ENCODE measurements at regions not wholly inside any gene's neighbourhood (a gene's known extent, or its start where the extent isn't known, plus 50 kb on each side); places are given as distances from the start of the nearest gene placed in this dataset.

DNA sequence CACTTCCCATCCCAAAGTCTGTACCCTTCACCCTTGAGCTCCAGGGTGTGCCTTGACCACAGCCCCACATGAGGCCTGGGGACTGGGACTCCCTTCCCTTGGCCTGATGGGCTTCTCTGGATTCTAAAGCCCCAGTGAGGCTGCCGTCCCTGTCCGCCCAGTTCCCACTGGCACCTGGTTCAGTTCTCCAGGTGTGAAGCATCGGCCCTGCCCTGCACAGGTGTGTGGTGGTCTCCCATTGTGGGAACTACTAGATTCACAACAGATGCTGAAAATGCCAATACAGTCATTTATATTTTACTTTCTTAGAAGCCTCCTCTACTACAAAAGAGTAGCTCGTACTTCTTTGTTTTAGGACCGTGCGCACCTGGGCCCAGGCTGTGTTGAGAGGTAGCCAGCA is 72.8 kb downstream of the TTLL2 start (continued):
- TF ChIP-seq NFAT5 (CRISPR knock-in tag; IDR thresholded peaks at IDR 0.05) = 0 out of 2 replicates have a peak, but pooled peaks have one; percentile 12
- no peak for TF ChIP-seq FOXK1 (CRISPR knock-in tag; IDR thresholded peaks at IDR 0.05; ENCODE audit: borderline replicate concordance, low read depth)
- no peak for TF ChIP-seq MED1 (CRISPR knock-in tag; IDR thresholded peaks at IDR 0.05)

- H3K27me3 ChIP-seq (ENCODE audit: control insufficient read depth in 1 of 2, insufficient read depth in 2 of 2, low read length in 2 of 2) = peaks cover 1 to 25% of the 10 kb centered on the region in 2 experiments; a peak in 4 of 5 replicates
- 16% methylated on average over 11 of the region's 14 CpGs for WGBS (ENCODE audit: low lambda C conversion rate)
- H2AFZ ChIP-seq (ENCODE audit: low read length) = no peak overlapping the region
- H3K9ac ChIP-seq (ENCODE audit: insufficient read depth, low read depth, low read length) = peak overlapping the region; percentile 12; the same call in 1 of the 2 replicates
- H3K4me3 ChIP-seq (replicated peaks in 1 of 3; ENCODE audit: insufficient read depth in 1 of 3, low read depth in 2 of 3, low read length in 3 of 3) = peak overlapping the region in 1 of 3 experiments; percentile 23; a peak in 2 of 6 replicates
- no TSS peak for BruUV-seq (replicated peaks)
- POLR2A ChIA-PET = interaction anchor here (0.6 to 2.9 kb wide), 4 partner anchors 23 to 89 kb away, joined by 3 to 13 read pairs (median 4); no protein-coding TSS in a partner anchor
- peaks cover 86% of the 10 kb centered on the region for H3K4me1 ChIP-seq (ENCODE audit: insufficient read depth, low read length)
- CTCF ChIA-PET (ENCODE audit: low intra/inter-chr PET ratio, low total read pairs) = no interaction called here
- in situ Hi-C loops (cut with HindIII; ENCODE audit: extremely low pct_ligation_motif_present, low pct_unique_long_range_greater_than_20kb) = no loop called here
- H3K9me3 ChIP-seq (ENCODE audit: low read length) = no peaks in the 10 kb centered on the region
- intact Hi-C loops (cut with micrococcal nuclease; ENCODE audit: unreplicated experiment) = loop anchor here (2.0 kb wide), 1 partner anchor 22 kb away; no protein-coding TSS in a partner anchor
- H4K20me1 ChIP-seq (ENCODE audit: insufficient read depth, low read length) = no peaks in the 10 kb centered on the region
- FAIRE-seq = peak; percentile 100
- H3K36me3 ChIP-seq (replicated peaks in 1 of 2; ENCODE audit: control insufficient read depth in 1 of 2, insufficient read depth in 2 of 2, low read length in 2 of 2) = no peaks in the 10 kb centered on the region
- H3K4me2 ChIP-seq (ENCODE audit: low read depth, low read length) = peak overlapping the region; percentile 76
- H3K79me2 ChIP-seq (ENCODE audit: insufficient read depth, low read length) = no peaks in the 10 kb centered on the region
- peak; percentile 98 for DNase-seq (ENCODE audit: low spot score)
- H3K27ac ChIP-seq (ENCODE audit: extremely low read length, insufficient read depth, low read length) = peak overlapping the region; percentile 75
- peak; percentile 91 for ATAC-seq
- TF ChIP-seq ZNF879 (CRISPR knock-in tag; IDR thresholded peaks at IDR 0.05) (no peak), MAX (IDR thresholded peaks at IDR 0.05) (peak; percentile 92), NR3C1 (CRISPR knock-in tag; IDR thresholded peaks at IDR 0.05) (no peak), RBM22 (optimal IDR thresholded peaks at IDR 0.05; ENCODE audit: low read length) (no peak), KMT2B (CRISPR knock-in tag; IDR thresholded peaks at IDR 0.05) (peak; percentile 70; the same call in 1 of the 2 replicates), ZSCAN29 (CRISPR knock-in tag; conservative IDR thresholded peaks at IDR 0.05) (peak; percentile 1), PTBP1 (IDR thresholded peaks at IDR 0.05; ENCODE audit: low read depth, low read length, poor library complexity, severe bottlenecking) (no peak), ZNF335 (CRISPR knock-in tag; IDR thresholded peaks at IDR 0.05) (peak; percentile 59; the same call in 1 of the 2 replicates), ZNF34 (CRISPR knock-in tag; IDR thresholded peaks at IDR 0.05; ENCODE audit: borderline replicate concordance) (0 out of 2 replicates have a peak, but pooled peaks have one; percentile 47)
- TF ChIP-seq, protein P1, sequence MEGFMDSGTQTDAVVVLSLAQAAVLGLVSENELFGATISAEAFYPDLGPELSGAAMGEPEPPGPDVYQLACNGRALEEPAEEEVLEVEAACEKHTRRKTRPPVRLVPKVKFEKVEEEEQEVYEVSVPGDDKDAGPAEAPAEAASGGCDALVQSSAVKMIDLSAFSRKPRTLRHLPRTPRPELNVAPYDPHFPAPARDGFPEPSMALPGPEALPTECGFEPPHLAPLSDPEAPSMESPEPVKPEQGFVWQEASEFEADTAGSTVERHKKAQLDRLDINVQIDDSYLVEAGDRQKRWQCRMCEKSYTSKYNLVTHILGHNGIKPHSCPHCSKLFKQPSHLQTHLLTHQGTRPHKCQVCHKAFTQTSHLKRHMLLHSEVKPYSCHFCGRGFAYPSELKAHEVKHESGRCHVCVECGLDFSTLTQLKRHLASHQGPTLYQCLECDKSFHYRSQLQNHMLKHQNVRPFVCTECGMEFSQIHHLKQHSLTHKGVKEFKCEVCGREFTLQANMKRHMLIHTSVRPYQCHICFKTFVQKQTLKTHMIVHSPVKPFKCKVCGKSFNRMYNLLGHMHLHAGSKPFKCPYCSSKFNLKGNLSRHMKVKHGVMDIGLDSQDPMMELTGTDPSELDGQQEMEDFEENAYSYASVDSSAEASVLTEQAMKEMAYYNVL (CRISPR knock-in tag; IDR thresholded peaks at IDR 0.05; ENCODE audit: borderline replicate concordance) = peak; percentile 97
Measured at GRCh38 chr6:167398214-167399050, 73.5 kb downstream of the TTLL2 start.
